ENCODE measurements at regions not wholly inside any gene's neighbourhood (a gene's known extent, or its start where the extent isn't known, plus 50 kb on each side); places are given as distances from the start of the nearest gene placed in this dataset.

GRCh38 chr3:31274326-31275024 lies 258.2 kb upstream of the STT3B start:
- no peak for TF ChIP-seq CTCF (IDR thresholded peaks at IDR 0.05)
- no peak for TF ChIP-seq POLR2A (IDR thresholded peaks at IDR 0.05)
